ENCODE measurements at regions not wholly inside any gene's neighbourhood (a gene's known extent, or its start where the extent isn't known, plus 50 kb on each side); places are given as distances from the start of the nearest gene placed in this dataset.

GRCh38 chr16:55955845-55956244 is 80.7 kb upstream of the CES5A start:
- Mint-ChIP-seq H3K4me1 (ENCODE audit: low read depth) (no peaks in the 10 kb centered on the region), H3K27me3 (peaks cover 5% of the 10 kb centered on the region), H3K9me3 (peaks cover 5% of the 10 kb centered on the region), H3K4me3 (no peak overlapping the region), H3K27ac (no peak overlapping the region), H3K36me3 (no peaks in the 10 kb centered on the region)
- no peak for DNase-seq
- intact Hi-C loops (cut with micrococcal nuclease): no loop called here
- POLR2A ChIA-PET: no interaction called here
- CTCF ChIA-PET: interaction anchor here (1.3 to 1.8 kb wide), 2 partner anchors 10 to 12 kb away, joined by 5 to 7 read pairs; no protein-coding TSS in a partner anchor

DNA sequence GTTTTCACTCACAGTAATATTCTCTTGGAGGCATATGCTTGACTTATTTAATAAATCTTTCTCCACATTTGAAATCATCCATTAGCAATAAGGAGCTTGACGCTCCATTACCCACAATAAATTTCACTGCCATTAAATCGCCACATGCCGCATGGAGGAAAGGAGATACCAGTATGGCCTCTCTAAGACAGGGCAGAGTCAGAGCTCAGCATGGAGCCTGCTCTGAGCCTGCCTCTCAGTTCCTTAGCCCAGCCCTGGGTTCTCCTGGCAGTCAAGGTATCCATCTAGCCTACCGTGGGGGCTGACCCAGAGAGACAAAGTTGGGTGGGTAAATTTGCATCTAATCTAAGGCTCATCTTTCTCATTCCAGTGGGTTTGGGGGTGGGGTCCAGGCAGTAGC is 80.3 kb upstream of the CES5A start:
- H3K4me1 Mint-ChIP-seq (ENCODE audit: low read depth): no peaks in the 10 kb centered on the region
- no peak overlapping the region for H3K4me3 Mint-ChIP-seq
- POLR2A ChIA-PET: no interaction called here
- CTCF ChIA-PET: interaction anchor here (1.3 to 1.8 kb wide), 3 partner anchors 10 to 363 kb away, joined by 3 to 7 read pairs (median 5); no protein-coding TSS in a partner anchor
- H3K27me3 Mint-ChIP-seq: peaks cover 6% of the 10 kb centered on the region
- peaks cover 5% of the 10 kb centered on the region for H3K9me3 Mint-ChIP-seq
- no peaks in the 10 kb centered on the region for H3K36me3 Mint-ChIP-seq
- intact Hi-C loops (cut with micrococcal nuclease): no loop called here
- H3K27ac Mint-ChIP-seq: no peak overlapping the region
- no peak for DNase-seq

DNA sequence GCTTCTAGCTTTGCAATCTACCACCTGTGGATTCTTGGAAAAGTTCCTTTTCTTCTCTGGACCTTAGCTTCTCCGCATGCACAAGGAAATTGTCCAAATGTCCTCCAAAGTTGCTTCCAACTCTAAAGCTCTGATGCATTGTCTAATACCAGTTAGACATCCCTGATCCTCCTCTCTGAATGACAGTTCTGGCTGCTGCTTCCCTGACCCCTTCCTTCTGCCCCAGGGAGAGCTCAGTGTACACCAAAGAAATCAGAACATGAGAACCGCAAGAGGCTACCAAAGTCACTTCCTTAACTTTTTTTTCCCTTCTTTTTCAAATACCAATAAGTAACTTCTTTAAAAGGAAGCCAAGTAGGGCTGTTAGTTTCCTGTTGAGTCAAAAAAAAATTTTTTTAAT is 79.7 kb upstream of the CES5A start:
- Mint-ChIP-seq H3K27ac (no peak overlapping the region), H3K9me3 (peaks cover 4% of the 10 kb centered on the region), H3K27me3 (peaks cover 8% of the 10 kb centered on the region), H3K36me3 (no peaks in the 10 kb centered on the region), H3K4me3 (no peak overlapping the region), H3K4me1 (ENCODE audit: low read depth) (no peaks in the 10 kb centered on the region)
- ChIA-PET CTCF (interaction anchor here (1.3 to 1.8 kb wide), 3 partner anchors 9 to 363 kb away, joined by 3 to 7 read pairs (median 5); no protein-coding TSS in a partner anchor), POLR2A (no interaction called here)
- intact Hi-C loops (cut with micrococcal nuclease): no loop called here
- no peak for DNase-seq

GRCh38 chr16:55949518-55949917 is 74.3 kb upstream of the CES5A start:
- ChIA-PET CTCF (no interaction called here), POLR2A (no interaction called here)
- no peak for DNase-seq
- Mint-ChIP-seq H3K4me1 (ENCODE audit: low read depth) (no peaks in the 10 kb centered on the region), H3K36me3 (no peaks in the 10 kb centered on the region), H3K9me3 (no peaks in the 10 kb centered on the region), H3K27ac (no peak overlapping the region), H3K27me3 (peaks cover 30% of the 10 kb centered on the region), H3K4me3 (no peak overlapping the region)
- intact Hi-C loops (cut with micrococcal nuclease): no loop called here

DNA sequence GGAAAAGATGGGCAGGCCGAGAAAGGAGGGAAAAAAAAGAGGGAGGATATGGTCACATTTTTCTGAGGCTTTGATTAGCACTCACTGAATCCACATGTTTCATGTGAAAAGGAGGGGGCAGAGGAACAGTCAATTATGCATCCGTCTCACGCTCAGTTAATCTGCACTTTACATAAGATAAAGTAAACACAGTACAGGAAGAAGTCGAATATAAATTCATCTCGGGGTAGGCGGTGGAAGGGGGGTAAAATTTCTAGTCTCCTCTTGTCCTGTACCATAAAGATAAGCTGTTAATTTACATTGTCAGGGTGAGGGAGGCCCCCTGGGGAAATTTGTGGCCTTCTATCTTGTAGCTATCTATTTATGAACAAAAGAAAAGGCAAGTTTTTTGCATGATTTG is 73.1 kb upstream of the CES5A start:
- ChIA-PET CTCF (interaction anchor here (7.5 kb wide), 1 partner anchor 370 kb away, joined by 123 read pairs; no protein-coding TSS in a partner anchor), POLR2A (no interaction called here)
- Mint-ChIP-seq H3K27me3 (peaks cover 36% of the 10 kb centered on the region), H3K4me1 (ENCODE audit: low read depth) (no peaks in the 10 kb centered on the region), H3K27ac (no peak overlapping the region), H3K36me3 (no peaks in the 10 kb centered on the region), H3K9me3 (no peaks in the 10 kb centered on the region), H3K4me3 (no peak overlapping the region)
- DNase-seq: no peak
- intact Hi-C loops (cut with micrococcal nuclease): no loop called here

- peaks cover 41% of the 10 kb centered on the region for H3K27me3 Mint-ChIP-seq
- H3K27ac Mint-ChIP-seq: no peak overlapping the region
- no peak for DNase-seq
- H3K9me3 Mint-ChIP-seq: no peaks in the 10 kb centered on the region
- no peak overlapping the region for H3K4me3 Mint-ChIP-seq
- no peaks in the 10 kb centered on the region for H3K36me3 Mint-ChIP-seq
- H3K4me1 Mint-ChIP-seq (ENCODE audit: low read depth): no peaks in the 10 kb centered on the region
- CTCF ChIA-PET: interaction anchor here (5.6 to 7.5 kb wide), 2 partner anchors 256 to 371 kb away, joined by 47 to 123 read pairs; no protein-coding TSS in a partner anchor
- intact Hi-C loops (cut with micrococcal nuclease): no loop called here
- POLR2A ChIA-PET: no interaction called here
These were observed 72.2 kb upstream of the CES5A start for GRCh38 chr16:55947366-55947765.

DNA sequence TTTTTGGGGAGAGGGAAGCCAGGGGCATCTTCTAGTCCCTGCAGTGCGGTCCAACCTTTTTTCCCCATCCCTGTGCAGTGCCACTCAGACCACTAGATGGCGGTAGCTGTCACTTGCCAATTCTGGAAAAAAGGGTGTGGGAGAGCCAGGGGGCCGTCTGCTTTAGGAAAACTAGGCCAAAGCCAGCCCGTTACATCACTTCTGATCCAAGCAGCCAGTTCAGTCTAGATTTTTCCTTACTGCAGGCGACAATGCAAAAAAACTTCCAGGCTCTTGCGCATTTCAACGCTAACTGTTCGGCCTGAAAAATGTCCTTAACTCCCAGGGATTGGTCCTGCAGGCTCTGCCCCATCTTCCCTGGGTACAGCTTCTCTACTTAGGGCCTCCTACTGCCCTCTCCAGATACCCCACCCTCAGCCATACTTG is 69.2 kb upstream of the CES5A start:
- no peaks in the 10 kb centered on the region for H3K4me1 Mint-ChIP-seq (ENCODE audit: low read depth)

GRCh38 chr16:55943267-55943666 is 68.1 kb upstream of the CES5A start:
- no peaks in the 10 kb centered on the region for H3K36me3 Mint-ChIP-seq
- DNase-seq: no peak
- ChIA-PET CTCF (interaction anchor here (0.8 to 7.5 kb wide), 17 partner anchors 8 to 759 kb away, joined by 3 to 123 read pairs (median 5); no protein-coding TSS in a partner anchor), POLR2A (no interaction called here)
- no peak overlapping the region for H3K4me3 Mint-ChIP-seq
- peaks cover 3% of the 10 kb centered on the region for H3K9me3 Mint-ChIP-seq
- no peaks in the 10 kb centered on the region for H3K4me1 Mint-ChIP-seq (ENCODE audit: low read depth)
- H3K27ac Mint-ChIP-seq: no peak overlapping the region
- H3K27me3 Mint-ChIP-seq: peaks cover 43% of the 10 kb centered on the region
- intact Hi-C loops (cut with micrococcal nuclease): no loop called here

More for the DNA sequence above, 69.2 kb upstream of the CES5A start:
- ChIA-PET POLR2A (no interaction called here), CTCF (interaction anchor here (0.8 to 7.5 kb wide), 11 partner anchors 11 to 758 kb away, joined by 3 to 123 read pairs (median 6); no protein-coding TSS in a partner anchor)
- Mint-ChIP-seq H3K36me3 (no peaks in the 10 kb centered on the region), H3K27ac (no peak overlapping the region), H3K9me3 (peaks cover 3% of the 10 kb centered on the region), H3K4me3 (no peak overlapping the region), H3K27me3 (peaks cover 43% of the 10 kb centered on the region)
- DNase-seq: peak; percentile 62
- intact Hi-C loops (cut with micrococcal nuclease): loop anchor here (1.0 kb wide), 2 partner anchors 258 to 374 kb away; no protein-coding TSS in a partner anchor

GRCh38 chr16:55942821-55943220 is 67.6 kb upstream of the CES5A start:
- Mint-ChIP-seq H3K4me1 (ENCODE audit: low read depth) (no peaks in the 10 kb centered on the region), H3K27ac (no peak overlapping the region), H3K36me3 (no peaks in the 10 kb centered on the region), H3K9me3 (peaks cover 3% of the 10 kb centered on the region), H3K4me3 (no peak overlapping the region), H3K27me3 (peaks cover 41% of the 10 kb centered on the region)
- no peak for DNase-seq
- intact Hi-C loops (cut with micrococcal nuclease): no loop called here
- ChIA-PET CTCF (interaction anchor here (0.8 to 7.5 kb wide), 16 partner anchors 9 to 759 kb away, joined by 3 to 123 read pairs (median 4); no protein-coding TSS in a partner anchor), POLR2A (no interaction called here)

DNA sequence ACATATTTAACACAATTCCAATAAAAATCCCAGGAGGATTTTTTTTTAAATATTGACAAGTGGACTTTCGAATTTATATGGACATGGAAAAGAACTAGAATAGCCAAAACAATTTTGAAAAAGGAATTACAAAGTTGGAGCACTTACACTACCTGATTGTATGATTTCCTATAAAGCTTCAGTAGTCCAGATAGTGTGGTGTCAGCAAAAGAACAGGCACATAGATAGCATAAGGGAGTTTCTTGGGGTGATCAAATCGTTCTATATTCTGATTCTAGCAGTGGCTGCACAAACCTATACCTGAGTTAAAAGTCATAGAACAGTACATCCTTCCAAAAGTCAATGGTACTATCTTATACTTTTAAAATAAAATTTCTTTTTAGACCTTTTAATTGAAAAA is 66.4 kb upstream of the CES5A start:
- H3K27ac Mint-ChIP-seq: no peak overlapping the region
- no peaks in the 10 kb centered on the region for H3K36me3 Mint-ChIP-seq
- H3K9me3 Mint-ChIP-seq: peaks cover 3% of the 10 kb centered on the region
- intact Hi-C loops (cut with micrococcal nuclease): no loop called here
- ChIA-PET CTCF (interaction anchor here (0.8 to 7.5 kb wide), 4 partner anchors 262 to 761 kb away, joined by 3 to 123 read pairs (median 25); no protein-coding TSS in a partner anchor), POLR2A (no interaction called here)
- H3K4me1 Mint-ChIP-seq (ENCODE audit: low read depth): no peaks in the 10 kb centered on the region
- DNase-seq: no peak
- H3K27me3 Mint-ChIP-seq: peaks cover 38% of the 10 kb centered on the region
- H3K4me3 Mint-ChIP-seq: no peak overlapping the region

DNA sequence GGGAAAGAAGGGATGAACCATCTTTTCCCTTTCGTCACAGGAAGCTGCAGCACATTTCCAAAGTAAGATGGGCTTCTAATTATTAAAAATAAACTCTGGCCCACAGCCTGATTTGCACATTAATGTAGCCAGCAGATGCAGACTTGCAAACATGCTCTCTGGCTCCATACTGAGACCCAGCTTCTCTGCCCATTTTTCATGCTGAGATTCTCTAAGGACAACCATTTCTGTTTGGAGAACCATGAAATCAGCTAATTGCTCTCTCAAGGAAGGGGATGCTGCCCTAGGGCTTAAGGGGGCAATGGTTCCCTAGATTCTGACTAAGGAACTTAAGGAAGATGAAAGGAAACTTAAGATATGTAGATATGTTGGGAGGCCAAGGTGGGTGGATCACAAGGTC is 63.0 kb upstream of the CES5A start:
- H3K27me3 Mint-ChIP-seq: peaks cover 29% of the 10 kb centered on the region
- ChIA-PET POLR2A (no interaction called here), CTCF (no interaction called here)

DNA sequence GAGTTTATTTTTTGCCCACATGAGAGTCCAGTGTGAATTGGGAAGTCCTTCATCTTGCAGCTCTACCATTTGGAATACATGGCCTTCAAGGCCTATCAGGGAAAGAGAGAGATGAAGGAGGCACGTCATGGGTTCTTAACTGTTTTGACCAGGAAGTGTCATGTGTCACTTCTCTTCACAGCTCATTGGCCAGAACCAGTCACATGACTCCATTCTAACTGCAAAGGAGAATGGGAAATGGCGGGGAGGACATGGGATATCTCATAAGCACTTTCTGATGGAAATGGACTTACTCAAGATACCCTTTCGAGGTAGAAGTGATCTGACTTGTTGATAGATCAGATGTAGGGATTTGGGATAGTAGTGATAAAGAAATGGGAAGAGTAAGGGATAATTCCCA is 57.9 kb upstream of the CES5A start:
- Mint-ChIP-seq H3K4me3 (no peak overlapping the region), H3K27ac (no peak overlapping the region), H3K9me3 (no peaks in the 10 kb centered on the region), H3K4me1 (ENCODE audit: low read depth) (no peaks in the 10 kb centered on the region), H3K27me3 (peaks cover 11% of the 10 kb centered on the region), H3K36me3 (no peaks in the 10 kb centered on the region)
- no peak for DNase-seq
- CTCF ChIA-PET: interaction anchor here (1.0 to 1.6 kb wide), 2 partner anchors 10 to 14 kb away, joined by 4 to 5 read pairs; no protein-coding TSS in a partner anchor
- POLR2A ChIA-PET: no interaction called here
- intact Hi-C loops (cut with micrococcal nuclease): no loop called here

More for the DNA sequence above, 63.0 kb upstream of the CES5A start:
- Mint-ChIP-seq H3K4me1 (ENCODE audit: low read depth) (no peaks in the 10 kb centered on the region), H3K36me3 (no peaks in the 10 kb centered on the region), H3K27ac (no peak overlapping the region), H3K4me3 (no peak overlapping the region), H3K9me3 (peaks cover 3% of the 10 kb centered on the region)
- intact Hi-C loops (cut with micrococcal nuclease): no loop called here
- no peak for DNase-seq

DNA sequence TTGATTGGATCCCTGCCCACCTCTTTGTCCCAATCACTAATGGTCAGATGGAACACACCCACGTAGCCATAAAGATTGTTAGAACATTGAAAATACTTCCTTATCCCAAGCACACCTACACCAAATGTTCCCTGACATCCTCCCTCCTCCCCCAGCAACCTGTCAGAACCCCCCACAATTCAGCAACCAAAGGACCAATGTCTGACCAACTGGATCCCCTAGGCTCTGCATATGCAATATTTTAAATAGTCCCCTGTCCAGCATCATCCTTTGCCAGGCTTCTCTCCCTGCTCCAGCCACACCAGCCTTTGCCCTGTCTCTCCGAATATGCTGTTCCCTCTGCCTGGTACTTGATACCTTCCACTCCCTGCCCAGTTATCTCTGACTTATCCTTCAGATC is 54.9 kb upstream of the CES5A start:
- peaks cover 4% of the 10 kb centered on the region for H3K27me3 Mint-ChIP-seq
- DNase-seq: no peak
- no peak overlapping the region for H3K4me3 Mint-ChIP-seq
- POLR2A ChIA-PET: no interaction called here
- no peaks in the 10 kb centered on the region for H3K36me3 Mint-ChIP-seq
- H3K27ac Mint-ChIP-seq: no peak overlapping the region
- no peaks in the 10 kb centered on the region for H3K9me3 Mint-ChIP-seq
- CTCF ChIA-PET: no interaction called here
- no peaks in the 10 kb centered on the region for H3K4me1 Mint-ChIP-seq (ENCODE audit: low read depth)
- intact Hi-C loops (cut with micrococcal nuclease): no loop called here
